Pancreas (tissue), 10 donors: ENCODE measurements at regions not wholly inside any gene's neighbourhood (a gene's known extent, or its start where the extent isn't known, plus 50 kb on each side); places are given as distances from the start of the nearest gene placed in this dataset.
A peak's percentile ranks its signal among the peaks of the same experiment; 100 is the strongest.

Experiments used
- ATAC-seq, 4 donors: fragments of 200-7000 bp; cut with Tn5 transposase; one replicate each; pipeline versions ENCODE4 v1.8.0 to v1.9.1; 2020; ENCODE audit warnings: mild to moderate bottlenecking in 4 of 4, moderate library complexity in 4 of 4
- DNase-seq, 6 donors: peaks; one replicate each; pipeline ENCODE4 v3.0.0-alpha.2; 2020
- FAIRE-seq: peaks from 2 replicates; lab custom pipeline; 2012; peaks lifted over from hg19 to GRCh38; lab: Jason Lieb, UNC
- H3K27ac ChIP-seq, 4 donors: fragments of 200-600 bp; sonication (generic); 1 replicate in 3 of 4; 2 replicates in 1 of 4; pipeline versions ENCODE4 v1.5.0 to v1.8.0; 2020
- H3K27me3 ChIP-seq, 4 donors: fragments of 200-600 bp; one replicate each; pipeline ENCODE4 v1.8.0; 2021
- H3K36me3 ChIP-seq, 3 donors: fragments of 200-600 bp; sonication (generic) in 1 of 3; one replicate each; pipeline versions ENCODE4 v1.5.0 to v1.8.0; 2020 to 2021
- H3K4me1 ChIP-seq, 3 donors: fragments of 200-600 bp; one replicate each; pipeline ENCODE4 v1.8.0; 2021
- H3K4me3 ChIP-seq, 4 donors: fragments of 200-600 bp; sonication (generic) in 2 of 4; one replicate each; pipeline versions ENCODE4 v1.5.0 to v1.8.0; 2020 to 2021
- H3K9me3 ChIP-seq, 4 donors: fragments of 200-600 bp; one replicate each; pipeline ENCODE4 v1.8.0; 2021
- WGBS, 2 donors: extraction: QIAGEN DNeasy Blood & Tissue Kit; methylation state at CpG; one replicate each; pipeline ENCODE4 v1.1.7; 2013; 5-methylcytosine and 5-hydroxymethylcytosine counted together
- intact Hi-C, 3 donors: fragments of 100-400 bp; cut with DNase I; formaldehyde crosslinking; loops; one replicate each; pipeline versions ENCODE4 v1.11.1 to v1.14.2; 2022
- TF ChIP-seq, protein P1 (sequence below), 4 donors: fragments of 200-600 bp; sonication (generic) in 3 of 4; IDR thresholded peaks; one replicate each; pipeline versions ENCODE4 v1.5.0 to v1.8.0; 2021; ENCODE audit warnings: antibody characterized with exemption in 4 of 4
- donor health status: healthy with polysubstance abuse.
- donor health status: DM: no; HTN: no; CAD: no; lungs with moderate emphysema.
- donor health status: DM: no; HTN: no; CAD: no.
- donor health status: control.
- donor health status: control.
- donor health status: Bipolar disorder and iron deficiency.
- donor health status: DM: yes; HTN: yes; CAD: no.
- donor health status: DM: no; HTN: no; CAD: no.
- donor health status: DM: no; HTN: no; CAD: no.
- donor health status: DM: yes; HTN: yes; CAD: no.

- 8 to 9% methylated on average over 24 of the region's 24 CpGs for WGBS, 2 donors
- H3K27ac ChIP-seq: no peak overlapping the region
- ATAC-seq: peak; percentile 93 to 99 (median 98)
- H3K27me3 ChIP-seq: no peaks in the 10 kb centered on the region
- H3K4me1 ChIP-seq: peaks cover 0 to 12% (median 0%) of the 10 kb centered on the region in 3 donors
- no peaks in the 10 kb centered on the region for H3K9me3 ChIP-seq
- peak overlapping the region in 1 of 4 donors; percentile 30 for H3K4me3 ChIP-seq
- intact Hi-C loops: loop anchor here in 1 of 3 donors (5.0 to 10.0 kb wide), 3 partner anchors 55 to 628 kb away; partner anchors contain the start of gene IER5
- H3K36me3 ChIP-seq: no peaks in the 10 kb centered on the region
- peak; percentile 70 to 97 (median 87) for DNase-seq
- FAIRE-seq: no peak
- TF ChIP-seq, protein P1, sequence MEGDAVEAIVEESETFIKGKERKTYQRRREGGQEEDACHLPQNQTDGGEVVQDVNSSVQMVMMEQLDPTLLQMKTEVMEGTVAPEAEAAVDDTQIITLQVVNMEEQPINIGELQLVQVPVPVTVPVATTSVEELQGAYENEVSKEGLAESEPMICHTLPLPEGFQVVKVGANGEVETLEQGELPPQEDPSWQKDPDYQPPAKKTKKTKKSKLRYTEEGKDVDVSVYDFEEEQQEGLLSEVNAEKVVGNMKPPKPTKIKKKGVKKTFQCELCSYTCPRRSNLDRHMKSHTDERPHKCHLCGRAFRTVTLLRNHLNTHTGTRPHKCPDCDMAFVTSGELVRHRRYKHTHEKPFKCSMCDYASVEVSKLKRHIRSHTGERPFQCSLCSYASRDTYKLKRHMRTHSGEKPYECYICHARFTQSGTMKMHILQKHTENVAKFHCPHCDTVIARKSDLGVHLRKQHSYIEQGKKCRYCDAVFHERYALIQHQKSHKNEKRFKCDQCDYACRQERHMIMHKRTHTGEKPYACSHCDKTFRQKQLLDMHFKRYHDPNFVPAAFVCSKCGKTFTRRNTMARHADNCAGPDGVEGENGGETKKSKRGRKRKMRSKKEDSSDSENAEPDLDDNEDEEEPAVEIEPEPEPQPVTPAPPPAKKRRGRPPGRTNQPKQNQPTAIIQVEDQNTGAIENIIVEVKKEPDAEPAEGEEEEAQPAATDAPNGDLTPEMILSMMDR (IDR thresholded peaks at IDR 0.05): peak; percentile 92 to 96 (median 94)
Measured at GRCh38 chr1:181142096-181142958, 53.8 kb downstream of the IER5 start.

- Histone ChIP-seq H3K4me3 (no peak overlapping the region), H3K36me3 (no peaks in the 10 kb centered on the region), H3K27ac (no peak overlapping the region), H3K27me3 (no peaks in the 10 kb centered on the region), H3K9me3 (no peaks in the 10 kb centered on the region), H3K4me1 (peaks cover 0 to 12% (median 0%) of the 10 kb centered on the region in 3 donors)
- DNase-seq: no peak
- WGBS, 2 donors: 40 to 43% methylated on average over 5 of the region's 5 CpGs
- ATAC-seq: no peak
- intact Hi-C loops: loop anchor here in 1 of 3 donors (5.0 to 10.0 kb wide), 3 partner anchors 56 to 628 kb away; partner anchors contain the start of gene IER5
- TF ChIP-seq, protein P1 (IDR thresholded peaks at IDR 0.05): no peak
- FAIRE-seq: no peak
Measured at GRCh38 chr1:181143102-181143859, 54.8 kb downstream of the IER5 start.

DNA sequence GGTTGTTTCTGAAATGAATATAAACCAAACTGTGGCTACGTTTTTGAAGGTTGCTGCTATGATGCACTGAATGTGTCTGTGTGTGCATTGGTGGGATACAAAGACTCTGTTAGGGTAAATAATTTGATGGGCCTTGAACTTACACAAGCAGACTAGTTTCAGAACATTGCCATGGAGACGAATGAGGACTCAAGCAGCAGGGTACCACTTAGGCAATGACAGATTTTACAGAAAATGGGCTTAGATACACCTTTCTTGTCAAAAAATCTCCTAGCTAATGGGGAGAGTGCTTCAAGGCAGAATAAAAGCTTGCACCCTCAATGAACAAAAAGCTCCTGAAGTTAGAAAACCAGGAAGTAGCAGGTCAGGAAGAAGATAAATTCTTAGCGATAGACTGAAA lies 55.7 kb downstream of the IER5 start:
- Histone ChIP-seq H3K9me3 (no peaks in the 10 kb centered on the region), H3K27ac (no peak overlapping the region), H3K27me3 (no peaks in the 10 kb centered on the region), H3K4me3 (no peak overlapping the region), H3K4me1 (peaks cover 0 to 12% (median 0%) of the 10 kb centered on the region in 3 donors), H3K36me3 (no peaks in the 10 kb centered on the region)
- intact Hi-C loops: loop anchor here in 1 of 3 donors (5.0 to 10.0 kb wide), 3 partner anchors 57 to 629 kb away; partner anchors contain the start of gene IER5
- WGBS, 2 donors: 41 to 53% methylated on average over 3 of the region's 3 CpGs
- DNase-seq (no peak), ATAC-seq (no peak), FAIRE-seq (no peak)
- TF ChIP-seq, protein P1 (IDR thresholded peaks at IDR 0.05): no peak

DNA sequence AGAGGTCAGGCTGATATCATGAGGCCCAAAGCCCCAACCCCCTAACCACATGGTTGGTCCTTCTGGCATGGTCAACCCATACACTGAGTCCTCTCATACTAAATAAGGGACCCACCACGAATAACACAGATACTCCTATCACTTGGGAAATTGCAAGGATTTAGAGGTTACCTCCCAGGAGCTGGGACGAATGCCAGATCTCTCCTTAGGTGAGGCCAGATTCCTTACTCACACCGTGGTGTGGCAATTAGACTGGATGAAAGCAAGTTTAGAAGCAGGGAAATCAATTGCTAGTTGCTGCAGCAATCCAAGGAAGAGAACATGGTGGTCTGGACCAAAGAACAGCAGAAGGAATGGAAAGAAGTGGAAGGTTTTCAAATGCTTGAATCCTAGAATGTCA lies 60.1 kb downstream of the IER5 start:
- Histone ChIP-seq H3K9me3 (no peaks in the 10 kb centered on the region), H3K4me1 (peaks cover 0 to 11% (median 6%) of the 10 kb centered on the region in 3 donors), H3K4me3 (no peak overlapping the region), H3K36me3 (no peaks in the 10 kb centered on the region), H3K27ac (no peak overlapping the region), H3K27me3 (no peaks in the 10 kb centered on the region)
- WGBS, 2 donors: 28 to 37% methylated on average over 3 of the region's 3 CpGs
- FAIRE-seq (no peak), DNase-seq (no peak), ATAC-seq (no peak)
- intact Hi-C loops: loop anchor here in 1 of 3 donors (10.0 kb wide), 1 partner anchor 634 kb away; no protein-coding TSS in a partner anchor
- TF ChIP-seq, protein P1 (IDR thresholded peaks at IDR 0.05): no peak
